ENCODE measurements at regions not wholly inside any gene's neighbourhood (a gene's known extent, or its start where the extent isn't known, plus 50 kb on each side); places are given as distances from the start of the nearest gene placed in this dataset.

GRCh38 chr3:155019575-155019974 lies 60.5 kb upstream of the MME start:
- no peak overlapping the region for H4K91ac ChIP-seq (ENCODE audit: low read depth, low read length, poor library complexity)
- no peak overlapping the region for H3K23ac ChIP-seq (ENCODE audit: low read depth, low read length, poor library complexity)
- no peaks in the 10 kb centered on the region for H3K9me3 ChIP-seq (replicated peaks in 1 of 2; ENCODE audit: control insufficient read depth in 2 of 2, insufficient read depth in 1 of 2, low read depth in 1 of 2, low read length in 2 of 2)
- no peaks in the 10 kb centered on the region for H3K27me3 ChIP-seq (ENCODE audit: control insufficient read depth in 3 of 3, insufficient read depth in 3 of 3, low read depth in 1 of 3, low read length in 3 of 3)
- no peak overlapping the region for H3K4me3 ChIP-seq (ENCODE audit: low read length in 2 of 2)
- no peak overlapping the region for H2BK12ac ChIP-seq (ENCODE audit: low read length)
- H2BK5ac ChIP-seq (ENCODE audit: low read length): no peak overlapping the region
- peaks cover 2% of the 10 kb centered on the region for H3K79me1 ChIP-seq (ENCODE audit: low read depth, low read length)
- no peak overlapping the region for H3K18ac ChIP-seq (ENCODE audit: low read length)
- H3K27ac ChIP-seq (replicated peaks; ENCODE audit: low read length): no peak overlapping the region
- no peak overlapping the region for H3K9ac ChIP-seq (ENCODE audit: low read depth, low read length, poor library complexity)
- H2AFZ ChIP-seq (ENCODE audit: low read length): no peak overlapping the region
- no CpG with 5 or more reads among the region's 1 CpG for WGBS, 2 donors (ENCODE audit: extremely low coverage in 2 of 2, insufficient read length in 2 of 2, insufficient replicate concordance in 1 of 2)
- H3K4ac ChIP-seq (ENCODE audit: low read length): no peak overlapping the region
- no peak overlapping the region for H3K14ac ChIP-seq (ENCODE audit: low read length)
- H2BK120ac ChIP-seq (ENCODE audit: low read depth, low read length): no peak overlapping the region
- no peak overlapping the region for H4K8ac ChIP-seq (ENCODE audit: low read depth, low read length)
- no peak overlapping the region for H2BK15ac ChIP-seq (ENCODE audit: low read length)
- H3K4me2 ChIP-seq (ENCODE audit: insufficient read depth, low read length, poor library complexity, severe bottlenecking): no peak overlapping the region
- no peak overlapping the region for H2AK5ac ChIP-seq (ENCODE audit: low read depth, low read length)
- DNase-seq (ENCODE audit: low spot score): no peak
- H3K36me3 ChIP-seq (replicated peaks in 1 of 2; ENCODE audit: control insufficient read depth in 2 of 2, insufficient read depth in 2 of 2, low read length in 2 of 2): no peaks in the 10 kb centered on the region
- H3K4me1 ChIP-seq (ENCODE audit: control insufficient read depth in 2 of 2, insufficient read depth in 1 of 2, low read depth in 1 of 2, low read length in 2 of 2): peaks cover 0 to 6% of the 10 kb centered on the region in 2 donors

GRCh38 chr3:155018621-155019330 lies 61.3 kb upstream of the MME start:
- WGBS, 2 donors (ENCODE audit: extremely low coverage in 2 of 2, insufficient read length in 2 of 2, insufficient replicate concordance in 1 of 2): no CpG with 5 or more reads among the region's 5 CpGs
- no peak overlapping the region for H3K27ac ChIP-seq (replicated peaks; ENCODE audit: low read length)
- H3K4me1 ChIP-seq (ENCODE audit: control insufficient read depth in 2 of 2, insufficient read depth in 1 of 2, low read depth in 1 of 2, low read length in 2 of 2): peaks cover 0 to 6% of the 10 kb centered on the region in 2 donors

GRCh38 chr3:155015776-155016436 lies 64.2 kb upstream of the MME start:
- Histone ChIP-seq H2BK15ac (ENCODE audit: low read length) (no peak overlapping the region), H3K4me2 (ENCODE audit: insufficient read depth, low read length, poor library complexity, severe bottlenecking) (no peak overlapping the region), H2AFZ (ENCODE audit: low read length) (no peak overlapping the region), H4K91ac (ENCODE audit: low read depth, low read length, poor library complexity) (no peak overlapping the region), H3K9ac (ENCODE audit: low read depth, low read length, poor library complexity) (no peak overlapping the region), H2BK5ac (ENCODE audit: low read length) (no peak overlapping the region), H3K79me1 (ENCODE audit: low read depth, low read length) (peaks cover under 1% of the 10 kb centered on the region), H2BK120ac (ENCODE audit: low read depth, low read length) (no peak overlapping the region), H2BK12ac (ENCODE audit: low read length) (no peak overlapping the region), H3K23ac (ENCODE audit: low read depth, low read length, poor library complexity) (no peak overlapping the region), H2AK5ac (ENCODE audit: low read depth, low read length) (no peak overlapping the region), H3K27ac (replicated peaks; ENCODE audit: low read length) (no peak overlapping the region), H3K27me3 (ENCODE audit: control insufficient read depth in 3 of 3, insufficient read depth in 3 of 3, low read depth in 1 of 3, low read length in 3 of 3) (no peaks in the 10 kb centered on the region), H3K9me3 (replicated peaks in 1 of 2; ENCODE audit: control insufficient read depth in 2 of 2, insufficient read depth in 1 of 2, low read depth in 1 of 2, low read length in 2 of 2) (no peaks in the 10 kb centered on the region), H3K4me3 (ENCODE audit: low read length in 2 of 2) (no peak overlapping the region), H4K8ac (ENCODE audit: low read depth, low read length) (no peak overlapping the region), H3K4ac (ENCODE audit: low read length) (no peak overlapping the region), H3K18ac (ENCODE audit: low read length) (no peak overlapping the region), H3K4me1 (ENCODE audit: control insufficient read depth in 2 of 2, insufficient read depth in 1 of 2, low read depth in 1 of 2, low read length in 2 of 2) (peaks cover 0 to 6% of the 10 kb centered on the region in 2 donors), H3K14ac (ENCODE audit: low read length) (no peak overlapping the region), H3K36me3 (replicated peaks in 1 of 2; ENCODE audit: control insufficient read depth in 2 of 2, insufficient read depth in 2 of 2, low read length in 2 of 2) (no peaks in the 10 kb centered on the region)
- DNase-seq (ENCODE audit: low spot score): no peak
- WGBS, 2 donors (ENCODE audit: extremely low coverage in 2 of 2, insufficient read length in 2 of 2, insufficient replicate concordance in 1 of 2): no CpG with 5 or more reads among the region's 2 CpGs

More at GRCh38 chr3:155018621-155019330, 61.3 kb upstream of the MME start:
- H2BK120ac ChIP-seq (ENCODE audit: low read depth, low read length): no peak overlapping the region
- H2BK12ac ChIP-seq (ENCODE audit: low read length): no peak overlapping the region
- no peaks in the 10 kb centered on the region for H3K27me3 ChIP-seq (ENCODE audit: control insufficient read depth in 3 of 3, insufficient read depth in 3 of 3, low read depth in 1 of 3, low read length in 3 of 3)
- H2BK5ac ChIP-seq (ENCODE audit: low read length): no peak overlapping the region
- H3K4me2 ChIP-seq (ENCODE audit: insufficient read depth, low read length, poor library complexity, severe bottlenecking): no peak overlapping the region
- no peak overlapping the region for H3K18ac ChIP-seq (ENCODE audit: low read length)
- no peak overlapping the region for H3K14ac ChIP-seq (ENCODE audit: low read length)
- H3K4ac ChIP-seq (ENCODE audit: low read length): no peak overlapping the region
- no peak overlapping the region for H4K91ac ChIP-seq (ENCODE audit: low read depth, low read length, poor library complexity)
- no peak for DNase-seq (ENCODE audit: low spot score)
- H4K8ac ChIP-seq (ENCODE audit: low read depth, low read length): no peak overlapping the region
- H2AFZ ChIP-seq (ENCODE audit: low read length): no peak overlapping the region
- no peaks in the 10 kb centered on the region for H3K36me3 ChIP-seq (replicated peaks in 1 of 2; ENCODE audit: control insufficient read depth in 2 of 2, insufficient read depth in 2 of 2, low read length in 2 of 2)
- no peak overlapping the region for H3K9ac ChIP-seq (ENCODE audit: low read depth, low read length, poor library complexity)
- H2AK5ac ChIP-seq (ENCODE audit: low read depth, low read length): no peak overlapping the region
- H3K4me3 ChIP-seq (ENCODE audit: low read length in 2 of 2): no peak overlapping the region
- no peak overlapping the region for H3K23ac ChIP-seq (ENCODE audit: low read depth, low read length, poor library complexity)
- H2BK15ac ChIP-seq (ENCODE audit: low read length): no peak overlapping the region
- H3K9me3 ChIP-seq (replicated peaks in 1 of 2; ENCODE audit: control insufficient read depth in 2 of 2, insufficient read depth in 1 of 2, low read depth in 1 of 2, low read length in 2 of 2): no peaks in the 10 kb centered on the region
- H3K79me1 ChIP-seq (ENCODE audit: low read depth, low read length): peaks cover 2% of the 10 kb centered on the region

GRCh38 chr3:155014953-155015352 lies 65.2 kb upstream of the MME start:
- Histone ChIP-seq H3K23ac (ENCODE audit: low read depth, low read length, poor library complexity) (no peak overlapping the region), H2BK120ac (ENCODE audit: low read depth, low read length) (no peak overlapping the region), H2BK12ac (ENCODE audit: low read length) (no peak overlapping the region), H3K27ac (replicated peaks; ENCODE audit: low read length) (no peak overlapping the region), H2BK15ac (ENCODE audit: low read length) (no peak overlapping the region), H3K79me1 (ENCODE audit: low read depth, low read length) (no peaks in the 10 kb centered on the region), H3K4me1 (ENCODE audit: control insufficient read depth in 2 of 2, insufficient read depth in 1 of 2, low read depth in 1 of 2, low read length in 2 of 2) (peaks cover 0 to 6% of the 10 kb centered on the region in 2 donors), H3K4ac (ENCODE audit: low read length) (no peak overlapping the region), H3K27me3 (ENCODE audit: control insufficient read depth in 3 of 3, insufficient read depth in 3 of 3, low read depth in 1 of 3, low read length in 3 of 3) (no peaks in the 10 kb centered on the region), H3K9me3 (replicated peaks in 1 of 2; ENCODE audit: control insufficient read depth in 2 of 2, insufficient read depth in 1 of 2, low read depth in 1 of 2, low read length in 2 of 2) (no peaks in the 10 kb centered on the region), H2BK5ac (ENCODE audit: low read length) (no peak overlapping the region), H3K9ac (ENCODE audit: low read depth, low read length, poor library complexity) (no peak overlapping the region), H3K4me3 (ENCODE audit: low read length in 2 of 2) (no peak overlapping the region), H4K91ac (ENCODE audit: low read depth, low read length, poor library complexity) (no peak overlapping the region), H2AK5ac (ENCODE audit: low read depth, low read length) (no peak overlapping the region), H3K36me3 (replicated peaks in 1 of 2; ENCODE audit: control insufficient read depth in 2 of 2, insufficient read depth in 2 of 2, low read length in 2 of 2) (no peaks in the 10 kb centered on the region), H3K14ac (ENCODE audit: low read length) (no peak overlapping the region), H3K18ac (ENCODE audit: low read length) (no peak overlapping the region), H3K4me2 (ENCODE audit: insufficient read depth, low read length, poor library complexity, severe bottlenecking) (no peak overlapping the region), H2AFZ (ENCODE audit: low read length) (no peak overlapping the region), H4K8ac (ENCODE audit: low read depth, low read length) (no peak overlapping the region)
- no CpG with 5 or more reads among the region's 2 CpGs for WGBS, 2 donors (ENCODE audit: extremely low coverage in 2 of 2, insufficient read length in 2 of 2, insufficient replicate concordance in 1 of 2)
- DNase-seq (ENCODE audit: low spot score): no peak
